Neural cell (in vitro differentiated cells): ENCODE measurements at regions not wholly inside any gene's neighbourhood (a gene's known extent, or its start where the extent isn't known, plus 50 kb on each side); places are given as distances from the start of the nearest gene placed in this dataset.

Experiments used
- H2AFZ ChIP-seq: fragments of 200-600, 300-800 bp; sonication (generic), shearing (Covaris generic); 2 replicates; pipeline ENCODE4 v1.6.0; 2014; ENCODE audit warnings: low read depth, mild to moderate bottlenecking, antibody characterized with exemption, low read length, moderate library complexity
- H3F3A ChIP-seq: fragments of 200-600 bp; shearing (Covaris generic); 2 replicates; pipeline ENCODE4 v1.6.1; 2016; ENCODE audit warnings: mild to moderate bottlenecking, moderate library complexity, mixed read lengths, antibody characterized with exemption, low read length; ENCODE audit not compliant: insufficient read depth, poor library complexity, severe bottlenecking
- H3K27ac ChIP-seq: fragments of 200-600, 300-800 bp; sonication (generic), shearing (Covaris generic); 2 replicates; pipeline ENCODE4 v1.5.1; 2014; ENCODE audit warnings: mild to moderate bottlenecking, low read length, moderate library complexity
- H3K27me3 ChIP-seq: fragments of 300-800, 200-600 bp; sonication (generic), shearing (Covaris generic); 2 replicates; pipeline ENCODE4 v1.6.0; 2014; ENCODE audit warnings: mild to moderate bottlenecking, low read depth, low read length, moderate library complexity; ENCODE audit not compliant: insufficient read depth
- H3K36me3 ChIP-seq: fragments of 300-800, 200-600 bp; sonication (generic), shearing (Covaris generic); 2 replicates; pipeline ENCODE4 v1.5.1; 2014; ENCODE audit warnings: mild to moderate bottlenecking, antibody characterized with exemption, low read length, moderate library complexity; ENCODE audit not compliant: insufficient read depth
- H3K4me2 ChIP-seq: fragments of 300-800, 200-600 bp; sonication (generic), shearing (Covaris generic); 2 replicates; pipeline ENCODE4 v1.6.0; 2014; ENCODE audit warnings: mild to moderate bottlenecking, low read length
- H3K4me3 ChIP-seq: fragments of 300-800, 200-600 bp; sonication (generic), shearing (Covaris generic); 2 replicates; pipeline ENCODE4 v1.5.1; 2014; ENCODE audit warnings: mild to moderate bottlenecking, low read length, moderate library complexity
- H3K79me2 ChIP-seq: fragments of 200-600 bp; shearing (Covaris generic); replicated peaks from 2 replicates; pipeline ENCODE4 v1.6.0; 2014; ENCODE audit warnings: mild to moderate bottlenecking, low read length, moderate library complexity; ENCODE audit not compliant: insufficient read depth
- H3K9ac ChIP-seq: fragments of 300-800, 200-600 bp; sonication (generic), shearing (Covaris generic); 2 replicates; pipeline ENCODE4 v1.6.1; 2016; ENCODE audit warnings: mild to moderate bottlenecking, low read length, mixed read lengths
- H3K9me2 ChIP-seq: fragments of 200-600 bp; shearing (Covaris generic); 2 replicates; pipeline ENCODE4 v1.6.1; 2016; ENCODE audit warnings: mild to moderate bottlenecking, low read length, mixed read lengths; ENCODE audit not compliant: insufficient read depth
- H3K9me3 ChIP-seq: fragments of 200-600, 300-800 bp; sonication (generic), shearing (Covaris generic); 2 replicates; pipeline ENCODE4 v1.6.1; 2016; ENCODE audit warnings: mild to moderate bottlenecking, mixed run types, low read length, moderate library complexity, mixed read lengths
- H4K20me1 ChIP-seq: fragments of 200-600 bp; shearing (Covaris generic); 2 replicates; pipeline ENCODE4 v1.6.1; 2016; ENCODE audit warnings: mild to moderate bottlenecking, mixed run types; ENCODE audit not compliant: insufficient read depth
- CTCF ChIP-seq: fragments of 450-650 bp; IDR thresholded peaks from 2 replicates; pipeline ENCODE4 v1.5.1; 2014; ENCODE audit warnings: antibody characterized with exemption, mild to moderate bottlenecking, moderate library complexity; ENCODE audit not compliant: poor library complexity, severe bottlenecking
- EP300 ChIP-seq: fragments of 450-650 bp; conservative IDR thresholded peaks from 2 replicates; pipeline ENCODE4 v1.6.1; 2014; ENCODE audit warnings: antibody characterized with exemption, mild to moderate bottlenecking, moderate library complexity; ENCODE audit not compliant: poor library complexity, severe bottlenecking
- EZH2 ChIP-seq: fragments of 200-600, 300-800 bp; shearing (Covaris generic), sonication (generic); IDR thresholded peaks from 2 replicates; pipeline ENCODE4 v1.6.1; 2014; ENCODE audit warnings: antibody characterized with exemption, low read length, borderline replicate concordance, mild to moderate bottlenecking; ENCODE audit not compliant: insufficient read depth, poor library complexity, severe bottlenecking
- MXI1 ChIP-seq: fragments of 450-650 bp; conservative IDR thresholded peaks from 2 replicates; pipeline ENCODE4 v1.6.1; 2014; ENCODE audit warnings: antibody characterized with exemption, mild to moderate bottlenecking; ENCODE audit not compliant: poor library complexity, severe bottlenecking
- POLR2AphosphoS5 ChIP-seq: IDR thresholded peaks from 2 replicates; pipeline ENCODE4 v1.6.1; 2012
- RAD21 ChIP-seq: fragments of 450-650 bp; conservative IDR thresholded peaks from 2 replicates; pipeline ENCODE4 v1.6.1; 2014; ENCODE audit warnings: antibody characterized with exemption, mild to moderate bottlenecking, moderate library complexity
- REST ChIP-seq: IDR thresholded peaks from 2 replicates; pipeline ENCODE4 v1.6.1; 2012; ENCODE audit warnings: borderline replicate concordance
- SMC3 ChIP-seq: fragments of 450-650 bp; conservative IDR thresholded peaks from 2 replicates; pipeline ENCODE4 v1.6.1; 2014; ENCODE audit warnings: antibody characterized with exemption, mild to moderate bottlenecking, moderate library complexity; ENCODE audit not compliant: poor library complexity
- TAF1 ChIP-seq: IDR thresholded peaks from 2 replicates; pipeline ENCODE4 v1.6.1; 2012; ENCODE audit warnings: low read depth

- H3K27ac ChIP-seq: no peak overlapping the region
- no peaks in the 10 kb centered on the region for H3K36me3 ChIP-seq
- no peaks in the 10 kb centered on the region for H3K27me3 ChIP-seq
- H3K4me2 ChIP-seq: no peak overlapping the region
- no peaks in the 10 kb centered on the region for H3K9me2 ChIP-seq
- H3K79me2 ChIP-seq: no peaks in the 10 kb centered on the region
- H3K9me3 ChIP-seq: no peaks in the 10 kb centered on the region
- H3F3A ChIP-seq: no peaks in the 10 kb centered on the region
- H3K4me3 ChIP-seq: no peak overlapping the region
- TF ChIP-seq CTCF: no peak
- no peak for TF ChIP-seq MXI1
- TF ChIP-seq TAF1: no peak
- TF ChIP-seq EZH2: no peak
- TF ChIP-seq POLR2AphosphoS5: no peak
- TF ChIP-seq RAD21: no peak
- no peaks in the 10 kb centered on the region for H4K20me1 ChIP-seq
- H3K9ac ChIP-seq: no peak overlapping the region
- no peak overlapping the region for H2AFZ ChIP-seq
Measured at GRCh38 chr21:27447843-27448242, 481.0 kb upstream of the ADAMTS5 start.

GRCh38 chr21:27429710-27430341 lies 462.9 kb upstream of the ADAMTS5 start:
- no peak overlapping the region for H2AFZ ChIP-seq
- H3K36me3 ChIP-seq: no peaks in the 10 kb centered on the region
- H3K9me2 ChIP-seq: no peaks in the 10 kb centered on the region
- H3K79me2 ChIP-seq: no peaks in the 10 kb centered on the region
- H3K4me2 ChIP-seq: no peak overlapping the region
- H3K9me3 ChIP-seq: no peaks in the 10 kb centered on the region
- TF ChIP-seq RAD21 (no peak), POLR2AphosphoS5 (no peak)
- H4K20me1 ChIP-seq: no peaks in the 10 kb centered on the region
- no peaks in the 10 kb centered on the region for H3K27me3 ChIP-seq
- H3K9ac ChIP-seq: no peak overlapping the region
- no peak overlapping the region for H3K27ac ChIP-seq
- H3K4me3 ChIP-seq: no peak overlapping the region
- H3F3A ChIP-seq: no peaks in the 10 kb centered on the region

GRCh38 chr21:27426196-27426595 lies 459.3 kb upstream of the ADAMTS5 start:
- no peak overlapping the region for H3K4me2 ChIP-seq
- no peaks in the 10 kb centered on the region for H4K20me1 ChIP-seq
- no peak overlapping the region for H3K9ac ChIP-seq
- H2AFZ ChIP-seq: no peak overlapping the region
- H3K4me3 ChIP-seq: no peak overlapping the region
- no peaks in the 10 kb centered on the region for H3K36me3 ChIP-seq
- no peak overlapping the region for H3K27ac ChIP-seq
- no peaks in the 10 kb centered on the region for H3K27me3 ChIP-seq
- H3K9me3 ChIP-seq: no peaks in the 10 kb centered on the region
- no peaks in the 10 kb centered on the region for H3K9me2 ChIP-seq
- TF ChIP-seq REST (no peak), POLR2AphosphoS5 (no peak), EZH2 (no peak), CTCF (no peak), EP300 (no peak), TAF1 (no peak), MXI1 (no peak), SMC3 (no peak), RAD21 (no peak)
- H3F3A ChIP-seq: no peaks in the 10 kb centered on the region
- no peaks in the 10 kb centered on the region for H3K79me2 ChIP-seq
